SK-N-SH (cell line): ENCODE measurements at regions not wholly inside any gene's neighbourhood (a gene's known extent, or its start where the extent isn't known, plus 50 kb on each side); places are given as distances from the start of the nearest gene placed in this dataset.

Experiments used
- CTCF ChIP-seq: fragments of 200-600 bp; sonication (generic); IDR thresholded peaks from 2 replicates; pipeline ENCODE4 v1.6.1; 2017; ENCODE audit warnings: antibody characterized with exemption, mild to moderate bottlenecking, moderate library complexity
- EZH2phosphoT487 ChIP-seq: fragments of 200-600 bp; sonication (generic); IDR thresholded peaks from 2 replicates; pipeline ENCODE4 v1.6.1; 2017; ENCODE audit warnings: low read depth, mixed run types, mild to moderate bottlenecking, antibody characterized with exemption, moderate library complexity, borderline replicate concordance
- MAX ChIP-seq: IDR thresholded peaks from 2 replicates; pipeline ENCODE4 v1.4.0; 2012; ENCODE audit warnings: low read depth
- POLR2AphosphoS5 ChIP-seq: IDR thresholded peaks from 2 replicates; pipeline ENCODE4 v1.6.1; 2012; ENCODE audit warnings: low read depth, low read length
- RAD21 ChIP-seq: IDR thresholded peaks from 2 replicates; pipeline ENCODE4 v1.6.1; 2012; ENCODE audit warnings: mild to moderate bottlenecking, low read length
- USF1 ChIP-seq: IDR thresholded peaks from 2 replicates; pipeline ENCODE4 v1.4.0; 2012; ENCODE audit warnings: low read depth, borderline replicate concordance

- TF ChIP-seq CTCF (no peak), EZH2phosphoT487 (no peak), RAD21 (no peak), USF1 (no peak), MAX (no peak), POLR2AphosphoS5 (no peak)
Measured at GRCh38 chr3:139291276-139292051, 52.4 kb upstream of the MRPS22 start.
